ENCODE measurements at regions not wholly inside any gene's neighbourhood (a gene's known extent, or its start where the extent isn't known, plus 50 kb on each side); places are given as distances from the start of the nearest gene placed in this dataset.

DNA sequence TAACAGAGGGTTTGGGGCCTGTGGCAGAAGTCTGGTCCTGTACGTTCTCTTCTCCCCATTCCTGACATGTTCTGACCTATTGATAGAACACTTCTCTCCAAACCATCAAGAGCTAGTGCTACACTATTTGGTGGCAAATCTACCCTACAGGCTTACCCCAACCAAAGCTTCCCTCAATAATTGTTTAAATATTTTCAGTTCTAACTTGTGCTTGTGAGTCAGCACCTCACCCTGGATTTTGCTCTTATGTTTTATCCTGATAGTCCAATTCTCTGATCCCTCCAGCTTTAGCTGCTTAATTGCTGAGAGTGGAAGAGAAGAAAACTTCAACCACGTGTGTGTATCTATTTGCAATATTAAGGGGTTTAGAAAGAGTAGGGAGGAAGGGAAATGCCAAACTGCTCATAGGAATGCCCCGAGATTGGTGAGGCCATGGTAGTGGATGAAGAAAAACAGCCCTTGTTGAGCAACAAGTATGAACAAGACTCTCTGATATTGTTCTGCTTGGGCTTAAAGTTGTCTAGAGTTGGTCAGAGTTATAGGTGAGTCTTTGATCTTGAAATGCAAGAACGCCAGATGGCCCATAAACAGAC, 67.8 kb upstream of the PARD3B start:
- TF ChIP-seq, protein P1, sequence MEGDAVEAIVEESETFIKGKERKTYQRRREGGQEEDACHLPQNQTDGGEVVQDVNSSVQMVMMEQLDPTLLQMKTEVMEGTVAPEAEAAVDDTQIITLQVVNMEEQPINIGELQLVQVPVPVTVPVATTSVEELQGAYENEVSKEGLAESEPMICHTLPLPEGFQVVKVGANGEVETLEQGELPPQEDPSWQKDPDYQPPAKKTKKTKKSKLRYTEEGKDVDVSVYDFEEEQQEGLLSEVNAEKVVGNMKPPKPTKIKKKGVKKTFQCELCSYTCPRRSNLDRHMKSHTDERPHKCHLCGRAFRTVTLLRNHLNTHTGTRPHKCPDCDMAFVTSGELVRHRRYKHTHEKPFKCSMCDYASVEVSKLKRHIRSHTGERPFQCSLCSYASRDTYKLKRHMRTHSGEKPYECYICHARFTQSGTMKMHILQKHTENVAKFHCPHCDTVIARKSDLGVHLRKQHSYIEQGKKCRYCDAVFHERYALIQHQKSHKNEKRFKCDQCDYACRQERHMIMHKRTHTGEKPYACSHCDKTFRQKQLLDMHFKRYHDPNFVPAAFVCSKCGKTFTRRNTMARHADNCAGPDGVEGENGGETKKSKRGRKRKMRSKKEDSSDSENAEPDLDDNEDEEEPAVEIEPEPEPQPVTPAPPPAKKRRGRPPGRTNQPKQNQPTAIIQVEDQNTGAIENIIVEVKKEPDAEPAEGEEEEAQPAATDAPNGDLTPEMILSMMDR (IDR thresholded peaks at IDR 0.05 in 2 of 3, conservative IDR thresholded peaks at IDR 0.05 in 1 of 3; ENCODE audit: borderline replicate concordance in 1 of 3, insufficient read depth in 1 of 3, low read depth in 2 of 3, low read length in 2 of 3) = no peak
- TF ChIP-seq CEBPB (IDR thresholded peaks at IDR 0.05; ENCODE audit: low read depth) = no peak
- TF ChIP-seq ZNF274 (IDR thresholded peaks at IDR 0.05; ENCODE audit: low read depth, low read length) = no peak
- no peak for TF ChIP-seq JUND (IDR thresholded peaks at IDR 0.05)
- TF ChIP-seq EZH2 (IDR thresholded peaks at IDR 0.05) = no peak
- no peak for TF ChIP-seq SIN3A (IDR thresholded peaks at IDR 0.05; ENCODE audit: low read depth)
